Fibroblast of lung (primary cell): ENCODE measurements at regions not wholly inside any gene's neighbourhood (a gene's known extent, or its start where the extent isn't known, plus 50 kb on each side); places are given as distances from the start of the nearest gene placed in this dataset.

Experiments
- CTCF ChIP-seq, 2 donors: IDR thresholded peaks in 1 of 2; conservative IDR thresholded peaks in 1 of 2; 1 replicate in 1 of 2; 2 replicates in 1 of 2; pipeline ENCODE4 v1.5.1; 2011 to 2012; ENCODE audit warnings: low read length in 2 of 2, control low read depth in 1 of 2, inconsistent platforms in 1 of 2, low read depth in 1 of 2, mild to moderate bottlenecking in 1 of 2
- EZH2 ChIP-seq: IDR thresholded peaks from 2 replicates; pipeline ENCODE4 v1.5.1; 2012; ENCODE audit warnings: low read length, control low read depth, mild to moderate bottlenecking; ENCODE audit errors: missing control alignments

- no peak for TF ChIP-seq CTCF (conservative IDR thresholded peaks at IDR 0.05 in 1 of 2, IDR thresholded peaks at IDR 0.05 in 1 of 2; ENCODE audit: low read depth in 1 of 2, low read length in 2 of 2)
- TF ChIP-seq EZH2, result no peak
Observed at GRCh38 chr12:78308701-78309100, 478.0 kb downstream of the NAV3 start.
